GM12878 (cell line): ENCODE measurements at regions not wholly inside any gene's neighbourhood (a gene's known extent, or its start where the extent isn't known, plus 50 kb on each side); places are given as distances from the start of the nearest gene placed in this dataset.

Experiments
- EP300 ChIP-seq, 2 experiments: fragments of 150-350 bp in 1 of 2; IDR thresholded peaks; 2 replicates each; pipeline ENCODE4 v1.6.1; 2011 to 2012; ENCODE audit warnings: low read depth in 2 of 2, low read length in 2 of 2, borderline replicate concordance in 1 of 2, improper control_type of control experiment in 1 of 2, inconsistent platforms in 1 of 2; ENCODE audit not compliant: control insufficient read depth in 1 of 2
- EZH2 ChIP-seq: IDR thresholded peaks from 2 replicates; pipeline ENCODE4 v1.6.1; 2012; ENCODE audit warnings: low read depth, mild to moderate bottlenecking, control low read depth, inconsistent platforms, low read length, borderline replicate concordance; ENCODE audit not compliant: control insufficient read depth
- FOXM1 ChIP-seq: IDR thresholded peaks from 2 replicates; pipeline ENCODE4 v1.6.1; 2012; ENCODE audit warnings: low read depth, mild to moderate bottlenecking, inconsistent platforms, low read length, moderate library complexity
- HSF1 ChIP-seq: fragments of 150-350 bp; IDR thresholded peaks from 2 replicates; pipeline ENCODE4 v1.6.1; 2014; ENCODE audit warnings: mild to moderate bottlenecking, low read depth, low read length
- JUNB ChIP-seq: IDR thresholded peaks from 2 replicates; pipeline ENCODE4 v1.6.1; 2016; ENCODE audit warnings: antibody characterized with exemption, mild to moderate bottlenecking
- MAX ChIP-seq: IDR thresholded peaks from 2 replicates; pipeline ENCODE4 v1.6.1; 2012; ENCODE audit warnings: low read depth, low read length, improper control_type of control experiment
- NBN ChIP-seq: fragments of 450-650 bp; IDR thresholded peaks from 2 replicates; pipeline ENCODE4 v1.6.1; 2016
- NR2C1 ChIP-seq: fragments of 450-650 bp; IDR thresholded peaks from 2 replicates; pipeline ENCODE4 v1.6.1; 2017; ENCODE audit warnings: antibody characterized with exemption, mild to moderate bottlenecking, moderate library complexity
- PBX3 ChIP-seq: IDR thresholded peaks from 2 replicates; pipeline ENCODE4 v1.6.1; 2011; ENCODE audit warnings: mild to moderate bottlenecking, low read depth, low read length, moderate library complexity; ENCODE audit not compliant: insufficient replicate concordance
- YY1 ChIP-seq: IDR thresholded peaks from 2 replicates; pipeline ENCODE4 v1.6.1; 2011; ENCODE audit warnings: low read depth, mild to moderate bottlenecking, low read length
- TF ChIP-seq, protein P1 (sequence below), 3 experiments: IDR thresholded peaks in 2 of 3; conservative IDR thresholded peaks in 1 of 3; 2 replicates each; pipeline ENCODE4 v1.5.1; 2011; ENCODE audit warnings: low read depth in 3 of 3, low read length in 3 of 3, mild to moderate bottlenecking in 3 of 3, control low read depth in 2 of 3, moderate library complexity in 2 of 3, inconsistent platforms in 1 of 3, mixed read lengths in 1 of 3; ENCODE audit not compliant: control insufficient read depth in 2 of 3, insufficient read depth in 1 of 3; ENCODE audit errors: extremely low read depth in 1 of 3
- TF ChIP-seq, protein P2 (sequence below): fragments of 450-650 bp; IDR thresholded peaks from 2 replicates; pipeline ENCODE4 v1.6.1; 2017; ENCODE audit warnings: mild to moderate bottlenecking
- TF ChIP-seq, protein P3 (sequence below): fragments of 450-650 bp; IDR thresholded peaks from 2 replicates; pipeline ENCODE4 v1.6.1; 2016; ENCODE audit warnings: mild to moderate bottlenecking, moderate library complexity, borderline replicate concordance

- TF ChIP-seq, protein P1, sequence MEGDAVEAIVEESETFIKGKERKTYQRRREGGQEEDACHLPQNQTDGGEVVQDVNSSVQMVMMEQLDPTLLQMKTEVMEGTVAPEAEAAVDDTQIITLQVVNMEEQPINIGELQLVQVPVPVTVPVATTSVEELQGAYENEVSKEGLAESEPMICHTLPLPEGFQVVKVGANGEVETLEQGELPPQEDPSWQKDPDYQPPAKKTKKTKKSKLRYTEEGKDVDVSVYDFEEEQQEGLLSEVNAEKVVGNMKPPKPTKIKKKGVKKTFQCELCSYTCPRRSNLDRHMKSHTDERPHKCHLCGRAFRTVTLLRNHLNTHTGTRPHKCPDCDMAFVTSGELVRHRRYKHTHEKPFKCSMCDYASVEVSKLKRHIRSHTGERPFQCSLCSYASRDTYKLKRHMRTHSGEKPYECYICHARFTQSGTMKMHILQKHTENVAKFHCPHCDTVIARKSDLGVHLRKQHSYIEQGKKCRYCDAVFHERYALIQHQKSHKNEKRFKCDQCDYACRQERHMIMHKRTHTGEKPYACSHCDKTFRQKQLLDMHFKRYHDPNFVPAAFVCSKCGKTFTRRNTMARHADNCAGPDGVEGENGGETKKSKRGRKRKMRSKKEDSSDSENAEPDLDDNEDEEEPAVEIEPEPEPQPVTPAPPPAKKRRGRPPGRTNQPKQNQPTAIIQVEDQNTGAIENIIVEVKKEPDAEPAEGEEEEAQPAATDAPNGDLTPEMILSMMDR (IDR thresholded peaks at IDR 0.05 in 2 of 3, conservative IDR thresholded peaks at IDR 0.05 in 1 of 3; ENCODE audit: control insufficient read depth in 2 of 3, extremely low read depth in 1 of 3, insufficient read depth in 1 of 3, low read depth in 3 of 3, low read length in 3 of 3), result no peak
- TF ChIP-seq, protein P2, sequence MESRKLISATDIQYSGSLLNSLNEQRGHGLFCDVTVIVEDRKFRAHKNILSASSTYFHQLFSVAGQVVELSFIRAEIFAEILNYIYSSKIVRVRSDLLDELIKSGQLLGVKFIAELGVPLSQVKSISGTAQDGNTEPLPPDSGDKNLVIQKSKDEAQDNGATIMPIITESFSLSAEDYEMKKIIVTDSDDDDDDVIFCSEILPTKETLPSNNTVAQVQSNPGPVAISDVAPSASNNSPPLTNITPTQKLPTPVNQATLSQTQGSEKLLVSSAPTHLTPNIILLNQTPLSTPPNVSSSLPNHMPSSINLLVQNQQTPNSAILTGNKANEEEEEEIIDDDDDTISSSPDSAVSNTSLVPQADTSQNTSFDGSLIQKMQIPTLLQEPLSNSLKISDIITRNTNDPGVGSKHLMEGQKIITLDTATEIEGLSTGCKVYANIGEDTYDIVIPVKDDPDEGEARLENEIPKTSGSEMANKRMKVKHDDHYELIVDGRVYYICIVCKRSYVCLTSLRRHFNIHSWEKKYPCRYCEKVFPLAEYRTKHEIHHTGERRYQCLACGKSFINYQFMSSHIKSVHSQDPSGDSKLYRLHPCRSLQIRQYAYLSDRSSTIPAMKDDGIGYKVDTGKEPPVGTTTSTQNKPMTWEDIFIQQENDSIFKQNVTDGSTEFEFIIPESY, result no peak
- TF ChIP-seq, protein P3, sequence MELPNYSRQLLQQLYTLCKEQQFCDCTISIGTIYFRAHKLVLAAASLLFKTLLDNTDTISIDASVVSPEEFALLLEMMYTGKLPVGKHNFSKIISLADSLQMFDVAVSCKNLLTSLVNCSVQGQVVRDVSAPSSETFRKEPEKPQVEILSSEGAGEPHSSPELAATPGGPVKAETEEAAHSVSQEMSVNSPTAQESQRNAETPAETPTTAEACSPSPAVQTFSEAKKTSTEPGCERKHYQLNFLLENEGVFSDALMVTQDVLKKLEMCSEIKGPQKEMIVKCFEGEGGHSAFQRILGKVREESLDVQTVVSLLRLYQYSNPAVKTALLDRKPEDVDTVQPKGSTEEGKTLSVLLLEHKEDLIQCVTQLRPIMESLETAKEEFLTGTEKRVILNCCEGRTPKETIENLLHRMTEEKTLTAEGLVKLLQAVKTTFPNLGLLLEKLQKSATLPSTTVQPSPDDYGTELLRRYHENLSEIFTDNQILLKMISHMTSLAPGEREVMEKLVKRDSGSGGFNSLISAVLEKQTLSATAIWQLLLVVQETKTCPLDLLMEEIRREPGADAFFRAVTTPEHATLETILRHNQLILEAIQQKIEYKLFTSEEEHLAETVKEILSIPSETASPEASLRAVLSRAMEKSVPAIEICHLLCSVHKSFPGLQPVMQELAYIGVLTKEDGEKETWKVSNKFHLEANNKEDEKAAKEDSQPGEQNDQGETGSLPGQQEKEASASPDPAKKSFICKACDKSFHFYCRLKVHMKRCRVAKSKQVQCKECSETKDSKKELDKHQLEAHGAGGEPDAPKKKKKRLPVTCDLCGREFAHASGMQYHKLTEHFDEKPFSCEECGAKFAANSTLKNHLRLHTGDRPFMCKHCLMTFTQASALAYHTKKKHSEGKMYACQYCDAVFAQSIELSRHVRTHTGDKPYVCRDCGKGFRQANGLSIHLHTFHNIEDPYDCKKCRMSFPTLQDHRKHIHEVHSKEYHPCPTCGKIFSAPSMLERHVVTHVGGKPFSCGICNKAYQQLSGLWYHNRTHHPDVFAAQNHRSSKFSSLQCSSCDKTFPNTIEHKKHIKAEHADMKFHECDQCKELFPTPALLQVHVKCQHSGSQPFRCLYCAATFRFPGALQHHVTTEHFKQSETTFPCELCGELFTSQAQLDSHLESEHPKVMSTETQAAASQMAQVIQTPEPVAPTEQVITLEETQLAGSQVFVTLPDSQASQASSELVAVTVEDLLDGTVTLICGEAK, result no peak
- TF ChIP-seq EP300 (IDR thresholded peaks at IDR 0.05; ENCODE audit: borderline replicate concordance in 1 of 2, control insufficient read depth in 1 of 2, low read depth in 2 of 2, low read length in 2 of 2), result no peak
- TF ChIP-seq HSF1, result no peak
- TF ChIP-seq YY1, result no peak
- no peak for TF ChIP-seq NR2C1
- no peak for TF ChIP-seq EZH2
- no peak for TF ChIP-seq JUNB
- TF ChIP-seq MAX, result no peak
- TF ChIP-seq NBN, result no peak
- TF ChIP-seq PBX3, result no peak
- no peak for TF ChIP-seq FOXM1
Measured at GRCh38 chr13:60338754-60339153, 58.3 kb upstream of the TDRD3 start.
